H1 (cell line): ENCODE measurements at regions not wholly inside any gene's neighbourhood (a gene's known extent, or its start where the extent isn't known, plus 50 kb on each side); places are given as distances from the start of the nearest gene placed in this dataset.

ENCODE experiments used
- CEBPB ChIP-seq: IDR thresholded peaks from 2 replicates; pipeline ENCODE4 v1.6.1; 2012; ENCODE audit warnings: low read depth, low read length
- CHD1 ChIP-seq: IDR thresholded peaks from 2 replicates; pipeline ENCODE4 v1.6.1; 2012; ENCODE audit warnings: low read depth, low read length, improper control_type of control experiment
- CTBP2 ChIP-seq: IDR thresholded peaks from 2 replicates; pipeline ENCODE4 v1.7.0; 2011; ENCODE audit warnings: borderline replicate concordance, mild to moderate bottlenecking, moderate library complexity, mixed read lengths, low read length; ENCODE audit not compliant: insufficient read depth, insufficient read length
- RXRA ChIP-seq: IDR thresholded peaks from 2 replicates; pipeline ENCODE4 v1.6.1; 2011; ENCODE audit warnings: low read depth, mild to moderate bottlenecking, low read length, moderate library complexity; ENCODE audit not compliant: insufficient read depth
- SIX5 ChIP-seq: IDR thresholded peaks from 2 replicates; pipeline ENCODE4 v1.6.1; 2011; ENCODE audit warnings: mild to moderate bottlenecking, low read depth, low read length

- no peak for TF ChIP-seq CEBPB
- TF ChIP-seq CHD1, result no peak
- no peak for TF ChIP-seq SIX5
- TF ChIP-seq CTBP2, result no peak
- TF ChIP-seq RXRA, result no peak
- TF ChIP-seq, all 59 proteins: peak for 0
Measured at GRCh38 chr2:125573432-125573831, 1082.5 kb upstream of the GYPC start (continued).
